ENCODE measurements at regions not wholly inside any gene's neighbourhood (a gene's known extent, or its start where the extent isn't known, plus 50 kb on each side); places are given as distances from the start of the nearest gene placed in this dataset.

DNA sequence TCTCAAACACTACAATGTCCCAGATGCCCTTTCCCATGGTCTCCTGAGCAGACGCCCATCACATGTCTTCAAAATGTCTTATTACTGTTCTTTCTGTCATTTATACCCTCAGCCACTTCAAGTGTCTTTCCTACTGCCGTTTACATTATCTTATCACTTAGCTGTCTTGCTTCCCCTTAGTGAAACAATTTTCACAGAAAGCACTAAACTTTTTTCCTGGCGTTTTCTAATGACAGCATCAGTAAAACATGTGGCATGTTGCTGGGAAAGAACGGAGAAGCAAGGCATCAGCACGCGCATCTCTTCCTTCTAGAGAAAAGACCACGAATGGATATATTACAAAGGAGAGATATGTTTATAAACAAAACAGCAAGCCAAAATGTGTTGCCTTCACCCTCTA is 189.7 kb upstream of the SLIT2 start:
- H3K4me3 ChIP-seq (ENCODE audit: low read length), result no peak overlapping the region
- TF ChIP-seq, protein P1, sequence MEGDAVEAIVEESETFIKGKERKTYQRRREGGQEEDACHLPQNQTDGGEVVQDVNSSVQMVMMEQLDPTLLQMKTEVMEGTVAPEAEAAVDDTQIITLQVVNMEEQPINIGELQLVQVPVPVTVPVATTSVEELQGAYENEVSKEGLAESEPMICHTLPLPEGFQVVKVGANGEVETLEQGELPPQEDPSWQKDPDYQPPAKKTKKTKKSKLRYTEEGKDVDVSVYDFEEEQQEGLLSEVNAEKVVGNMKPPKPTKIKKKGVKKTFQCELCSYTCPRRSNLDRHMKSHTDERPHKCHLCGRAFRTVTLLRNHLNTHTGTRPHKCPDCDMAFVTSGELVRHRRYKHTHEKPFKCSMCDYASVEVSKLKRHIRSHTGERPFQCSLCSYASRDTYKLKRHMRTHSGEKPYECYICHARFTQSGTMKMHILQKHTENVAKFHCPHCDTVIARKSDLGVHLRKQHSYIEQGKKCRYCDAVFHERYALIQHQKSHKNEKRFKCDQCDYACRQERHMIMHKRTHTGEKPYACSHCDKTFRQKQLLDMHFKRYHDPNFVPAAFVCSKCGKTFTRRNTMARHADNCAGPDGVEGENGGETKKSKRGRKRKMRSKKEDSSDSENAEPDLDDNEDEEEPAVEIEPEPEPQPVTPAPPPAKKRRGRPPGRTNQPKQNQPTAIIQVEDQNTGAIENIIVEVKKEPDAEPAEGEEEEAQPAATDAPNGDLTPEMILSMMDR (IDR thresholded peaks at IDR 0.05; ENCODE audit: insufficient read depth, low read depth, low read length, missing control alignments), result no peak
- DNase-seq (ENCODE audit: low read depth), result no peak

DNA sequence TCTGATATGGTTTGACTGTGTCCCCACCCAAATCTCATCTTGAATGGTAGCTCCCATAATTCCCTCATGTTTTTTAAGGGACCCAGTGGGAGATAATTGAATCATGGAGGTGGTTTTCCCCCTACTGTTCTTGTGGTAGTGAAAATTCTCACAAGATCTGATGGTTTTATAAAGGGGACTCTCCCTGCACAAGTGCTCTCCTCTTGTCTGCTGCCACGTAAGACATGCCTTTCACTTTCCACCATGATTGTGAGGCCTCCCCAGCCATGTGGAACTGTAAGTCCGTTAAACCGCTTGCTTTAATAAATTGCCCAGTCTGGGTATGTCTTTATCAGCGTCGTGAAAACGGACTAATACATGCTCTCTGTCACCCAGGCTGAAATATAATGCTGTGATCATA is 200.9 kb upstream of the SLIT2 start:
- TF ChIP-seq, protein P1 (IDR thresholded peaks at IDR 0.05; ENCODE audit: insufficient read depth, low read depth, low read length, missing control alignments), result no peak
- H3K4me3 ChIP-seq (ENCODE audit: low read length), result no peak overlapping the region
- no peak for DNase-seq (ENCODE audit: low read depth)

DNA sequence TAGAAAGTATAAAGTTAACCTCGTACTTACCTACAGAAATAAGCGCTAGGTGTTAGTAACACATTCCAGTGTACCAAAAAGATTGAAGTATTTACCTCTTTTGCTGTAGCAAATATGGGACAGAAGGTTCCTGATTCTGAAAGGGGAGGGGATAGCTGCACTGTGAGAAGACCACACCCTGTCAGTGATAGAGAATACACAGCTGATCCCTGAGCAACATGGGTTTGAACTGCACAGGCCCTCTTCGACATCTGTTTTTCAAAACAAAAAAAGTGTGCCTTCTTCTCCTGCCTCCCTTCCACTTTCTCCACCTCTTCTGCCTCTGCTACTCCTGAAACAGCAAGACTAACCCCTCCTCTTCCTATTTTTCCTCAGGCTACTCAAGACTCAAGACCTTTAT is 201.8 kb upstream of the SLIT2 start:
- no peak for DNase-seq (ENCODE audit: low read depth)
- H3K4me3 ChIP-seq (ENCODE audit: low read length), result no peak overlapping the region
- TF ChIP-seq, protein P1 (IDR thresholded peaks at IDR 0.05; ENCODE audit: insufficient read depth, low read depth, low read length, missing control alignments), result no peak

DNA sequence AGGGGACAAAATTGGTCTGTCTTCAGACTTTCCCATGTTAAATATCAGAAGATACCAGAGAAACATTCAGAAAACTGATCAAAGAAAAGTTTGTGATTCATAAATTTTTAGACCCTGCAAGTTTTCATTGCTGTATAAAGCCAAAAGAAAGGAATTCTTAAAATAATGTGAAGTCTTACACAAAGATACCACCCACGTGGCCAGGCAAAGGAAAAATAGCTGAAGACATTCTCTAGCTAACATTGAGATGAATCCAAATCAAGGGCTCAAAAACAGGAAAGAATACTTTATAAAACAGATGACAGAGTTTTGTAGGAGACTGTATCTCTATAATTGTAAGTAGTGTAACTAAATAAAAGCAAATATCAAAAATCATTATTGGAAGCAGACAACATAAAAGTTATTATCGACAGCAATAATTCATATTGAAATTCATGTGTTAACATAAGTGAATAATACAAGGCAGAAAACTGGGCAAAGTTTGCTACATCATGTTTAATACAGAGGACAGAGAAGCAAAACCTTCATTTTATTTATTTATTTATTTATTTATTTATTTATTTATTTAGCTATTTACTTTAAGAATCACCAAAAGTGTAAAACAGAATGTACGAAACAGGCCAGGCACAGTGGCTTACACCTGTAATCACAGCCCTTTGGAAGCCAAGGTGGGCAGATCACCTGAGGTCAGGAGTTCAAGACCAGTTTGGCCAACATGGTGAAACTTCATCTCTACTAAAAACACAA is 204.6 kb upstream of the SLIT2 start:
- no peak overlapping the region for H3K4me3 ChIP-seq (ENCODE audit: low read length)
- TF ChIP-seq, protein P1 (IDR thresholded peaks at IDR 0.05; ENCODE audit: insufficient read depth, low read depth, low read length, missing control alignments), result no peak
- DNase-seq (ENCODE audit: low read depth), result no peak

DNA sequence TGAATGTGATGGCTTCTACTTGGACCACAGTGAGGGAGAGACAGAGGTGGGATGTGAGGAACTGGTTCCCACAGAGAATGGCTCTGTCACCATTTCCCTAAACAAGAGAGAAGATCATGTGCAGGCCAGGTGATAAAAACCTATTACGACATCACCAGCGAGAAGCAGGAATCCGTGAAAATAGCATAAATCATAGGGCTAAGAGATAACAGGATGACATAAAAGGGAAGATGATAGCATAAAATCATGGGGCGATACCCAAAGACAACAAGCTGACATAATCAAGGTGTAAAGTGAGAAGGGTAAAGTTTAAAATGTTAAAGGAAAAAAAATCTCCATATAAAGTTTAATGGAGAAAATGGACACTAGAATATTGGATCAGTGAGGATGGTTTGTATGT is 205.5 kb upstream of the SLIT2 start:
- TF ChIP-seq, protein P1 (IDR thresholded peaks at IDR 0.05; ENCODE audit: insufficient read depth, low read depth, low read length, missing control alignments), result no peak
- H3K4me3 ChIP-seq (ENCODE audit: low read length), result no peak overlapping the region
- DNase-seq (ENCODE audit: low read depth), result no peak

DNA sequence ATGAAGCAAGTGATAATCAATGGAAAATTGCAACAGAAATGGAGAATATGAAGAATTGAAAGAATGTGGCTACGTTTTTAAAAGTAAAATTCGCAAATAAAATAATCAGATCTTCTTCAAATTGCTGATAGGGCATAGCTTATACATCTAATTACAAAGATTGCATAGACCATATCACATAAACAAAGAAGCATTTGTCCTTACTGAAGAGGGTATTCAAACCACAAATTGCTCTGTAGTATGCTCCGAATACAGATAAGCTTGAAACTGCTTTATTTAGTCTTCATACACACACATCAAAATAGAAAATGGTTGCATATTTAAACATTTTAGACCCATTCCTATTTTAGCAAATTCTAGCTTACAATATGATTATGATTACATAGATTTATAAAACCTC is 206.7 kb upstream of the SLIT2 start:
- H3K4me3 ChIP-seq (ENCODE audit: low read length), result no peak overlapping the region
- TF ChIP-seq, protein P1 (IDR thresholded peaks at IDR 0.05; ENCODE audit: insufficient read depth, low read depth, low read length, missing control alignments), result no peak
- no peak for DNase-seq (ENCODE audit: low read depth)

DNA sequence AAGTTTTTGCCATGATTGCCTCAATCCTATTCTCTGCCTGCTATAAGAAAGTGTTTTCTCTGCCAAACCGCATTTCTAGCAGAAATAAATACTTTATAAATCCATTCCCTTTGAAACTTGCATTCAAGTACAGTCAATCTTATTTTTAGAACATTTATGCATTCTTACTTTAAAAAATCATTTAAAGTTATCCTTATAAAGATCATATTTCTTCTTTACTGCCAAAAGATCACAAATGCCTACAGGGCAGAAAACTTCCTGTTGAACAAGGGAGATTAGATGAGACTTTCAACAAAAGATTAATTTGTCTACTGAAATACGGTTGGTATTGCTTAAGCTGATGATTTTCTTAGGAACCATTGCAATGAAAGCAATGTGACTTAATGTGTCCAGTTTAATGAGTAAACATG is 207.2 kb upstream of the SLIT2 start:
- no peak overlapping the region for H3K4me3 ChIP-seq (ENCODE audit: low read length)
- peak; percentile 73 for DNase-seq (ENCODE audit: low read depth)
- TF ChIP-seq, protein P1 (IDR thresholded peaks at IDR 0.05; ENCODE audit: insufficient read depth, low read depth, low read length, missing control alignments), result no peak
